ENCODE measurements at regions not wholly inside any gene's neighbourhood (a gene's known extent, or its start where the extent isn't known, plus 50 kb on each side); places are given as distances from the start of the nearest gene placed in this dataset.
A peak's percentile ranks its signal among the peaks of the same experiment; 100 is the strongest.
"Not testable (repeated sequence)": the region's sequence is repeated elsewhere in the genome, so short reads cannot be mapped to it uniquely, and the experiment has no call there.

DNA sequence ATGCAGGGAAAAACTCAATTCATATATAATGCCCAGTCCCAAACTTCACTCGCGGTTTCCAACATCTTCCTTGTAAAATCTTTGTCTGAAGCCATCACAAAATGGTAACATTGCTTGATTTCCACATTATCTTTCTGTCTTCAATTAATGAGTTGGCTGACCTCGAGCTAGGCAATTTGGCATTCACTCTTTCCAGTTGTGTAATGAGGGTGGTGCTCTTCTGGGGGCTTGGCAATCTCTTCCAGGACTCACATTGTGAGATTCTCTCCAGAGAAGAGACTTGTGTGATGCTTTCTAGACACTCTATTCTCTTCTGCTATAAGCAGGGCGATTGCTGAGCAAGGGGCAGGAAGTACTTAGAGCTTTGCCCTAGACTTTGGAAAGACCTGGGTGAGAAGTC, 179.5 kb downstream of the JCAD start:
- no peak for ATAC-seq

DNA sequence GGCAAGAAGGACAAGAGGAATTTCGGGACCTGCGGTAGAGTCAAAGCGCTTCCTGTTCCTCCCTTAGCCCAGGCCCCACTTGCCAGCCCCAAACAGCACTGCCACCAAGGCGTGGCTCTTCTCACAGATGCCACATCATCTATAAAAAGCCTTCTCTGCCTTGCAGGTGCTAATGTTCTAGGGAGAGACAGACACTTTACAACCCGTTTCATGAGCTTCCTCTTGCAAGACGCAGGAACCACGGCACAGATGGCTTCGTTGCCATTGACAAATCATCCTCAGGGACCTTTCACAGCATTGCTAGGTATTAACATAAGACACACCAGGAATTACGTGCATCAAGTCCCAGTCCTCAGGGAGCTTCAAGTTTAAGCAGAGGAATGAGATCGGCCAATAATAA, 180.9 kb downstream of the JCAD start:
- no peak for ATAC-seq

DNA sequence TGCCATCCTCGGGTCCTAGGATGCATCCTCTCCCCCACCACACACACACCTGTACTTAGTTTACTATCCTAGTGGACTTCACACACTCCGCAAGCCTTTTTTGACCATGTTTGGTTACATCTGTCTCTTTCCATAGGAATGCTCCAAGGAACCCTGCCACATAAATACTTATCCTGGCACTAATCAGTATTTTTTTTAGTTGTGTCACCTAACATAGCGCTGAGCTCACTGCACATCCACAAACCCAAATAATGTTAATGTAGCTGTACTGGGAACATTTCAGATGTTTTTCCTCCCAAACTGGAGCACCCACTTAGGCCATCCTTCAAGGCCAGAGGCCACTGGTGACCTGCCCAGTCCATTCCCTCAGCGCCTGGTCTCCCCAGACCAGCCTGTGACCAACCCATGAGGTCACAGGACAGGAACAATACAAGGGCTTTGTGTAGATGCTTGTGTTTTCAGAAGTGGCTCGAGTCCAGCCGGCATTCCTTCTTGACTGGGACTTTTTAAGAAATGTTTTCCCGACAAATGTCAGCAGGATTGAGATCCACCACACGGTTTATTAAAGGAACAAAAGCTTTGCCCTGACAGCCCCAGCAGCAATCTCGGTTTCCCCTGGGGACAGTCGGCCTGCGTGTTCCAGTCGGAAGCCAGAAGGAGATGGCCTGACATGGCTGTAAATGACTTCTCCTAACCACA, 181.4 kb downstream of the JCAD start:
- no peak for ATAC-seq

DNA sequence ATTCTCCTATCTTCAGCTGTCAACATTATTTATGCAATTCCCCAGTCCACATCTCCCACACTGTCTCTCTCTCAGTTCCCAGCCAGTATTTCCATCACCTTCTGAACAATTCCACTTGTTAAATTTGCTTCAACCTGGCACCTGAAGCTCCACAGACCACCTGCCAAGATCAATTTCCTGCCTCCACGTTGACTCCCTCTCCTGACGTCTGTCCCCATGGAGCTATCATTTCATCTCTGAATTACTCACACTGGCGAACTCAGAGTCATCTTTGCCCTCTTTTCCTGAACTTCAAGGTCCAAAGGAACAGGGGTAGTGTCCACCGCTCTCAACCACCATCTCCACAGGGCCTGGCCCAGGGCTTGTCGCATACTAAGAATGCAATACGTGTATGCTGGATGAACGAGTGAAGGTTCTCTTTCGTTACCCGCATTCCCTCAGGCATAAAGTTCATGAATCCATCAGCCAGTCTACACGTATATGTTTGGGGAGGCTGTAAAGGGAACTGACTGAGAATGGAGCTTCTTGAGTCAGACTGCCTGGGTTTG, 183.3 kb downstream of the JCAD start:
- no peak for ATAC-seq

DNA sequence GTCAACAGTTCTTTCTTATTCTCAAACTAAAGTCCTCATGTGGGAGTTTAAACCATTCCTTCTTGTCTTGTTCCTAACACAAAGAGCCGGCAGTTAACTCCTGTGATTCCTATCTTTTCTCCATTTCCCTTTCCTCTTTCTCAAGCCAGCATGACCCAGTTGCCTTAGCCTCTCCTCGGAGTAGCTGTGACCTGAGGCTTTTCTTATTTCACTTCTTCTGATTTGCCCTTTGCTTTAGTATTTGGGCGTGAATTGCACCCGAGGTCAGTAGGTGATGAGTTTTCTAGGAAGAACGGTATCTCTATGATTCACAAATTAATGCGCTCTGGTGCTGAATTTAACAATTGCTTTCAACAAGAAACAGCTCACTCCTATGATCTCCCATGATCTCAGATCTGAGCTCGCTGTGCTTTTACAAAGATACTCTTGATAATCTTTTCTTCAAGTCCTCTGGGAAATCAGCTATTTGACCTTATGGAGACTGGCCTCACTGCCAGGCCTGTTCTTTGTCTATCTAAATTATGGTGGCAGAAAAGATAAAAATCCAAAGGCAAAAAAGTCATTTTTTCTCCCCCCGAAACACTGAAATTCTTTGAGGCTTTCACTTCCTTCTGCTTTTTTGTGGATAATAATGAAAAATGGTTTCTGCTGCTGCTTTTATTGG, 184.6 kb downstream of the JCAD start:
- ATAC-seq: no peak

DNA sequence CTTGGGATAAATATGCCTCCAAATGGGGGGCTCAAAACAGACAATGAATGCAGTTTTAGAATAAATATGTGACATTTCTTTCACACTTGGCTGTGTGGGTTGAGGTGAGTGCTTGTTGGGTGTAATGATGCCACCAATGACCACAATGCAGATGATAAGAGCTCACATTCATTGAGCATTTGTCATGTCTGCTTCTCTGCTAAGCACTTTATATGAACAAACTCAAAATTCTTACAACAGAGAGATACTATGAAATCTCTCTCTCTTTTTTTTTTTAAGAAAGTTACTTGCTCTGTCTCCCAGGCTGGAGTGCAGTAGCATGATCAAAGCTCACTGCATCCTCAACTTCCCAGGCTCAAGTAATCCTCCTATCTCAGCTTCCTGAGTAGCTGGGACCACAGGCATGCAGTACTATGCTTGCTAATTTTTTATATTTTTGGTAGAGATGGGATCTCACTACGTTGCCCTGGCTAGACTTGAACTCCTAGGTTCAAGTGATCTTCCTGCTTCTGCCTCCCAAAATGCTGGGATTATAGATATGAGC, 185.4 kb downstream of the JCAD start:
- no peak for ATAC-seq

DNA sequence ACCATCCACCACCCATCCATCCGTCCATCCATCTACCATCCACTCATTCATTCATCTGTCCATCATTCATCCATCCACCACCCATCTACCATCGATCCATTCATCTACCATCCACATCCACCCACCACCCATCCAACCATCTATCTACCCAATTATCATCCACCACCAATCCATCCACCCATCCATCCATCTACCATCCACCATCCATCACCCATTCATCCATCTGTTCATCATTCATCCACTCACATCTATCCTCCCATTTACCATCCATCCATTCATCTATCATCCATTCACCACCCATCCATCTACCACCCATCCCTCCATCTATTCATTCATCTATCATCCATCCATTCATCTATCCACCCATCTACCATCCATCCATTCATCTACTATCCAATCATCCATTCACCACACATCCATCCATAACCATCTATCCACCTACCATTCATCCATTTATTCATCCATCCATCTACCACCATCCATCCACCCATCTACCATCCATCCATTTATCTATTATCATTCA, 188.8 kb downstream of the JCAD start:
- no peak for ATAC-seq

DNA sequence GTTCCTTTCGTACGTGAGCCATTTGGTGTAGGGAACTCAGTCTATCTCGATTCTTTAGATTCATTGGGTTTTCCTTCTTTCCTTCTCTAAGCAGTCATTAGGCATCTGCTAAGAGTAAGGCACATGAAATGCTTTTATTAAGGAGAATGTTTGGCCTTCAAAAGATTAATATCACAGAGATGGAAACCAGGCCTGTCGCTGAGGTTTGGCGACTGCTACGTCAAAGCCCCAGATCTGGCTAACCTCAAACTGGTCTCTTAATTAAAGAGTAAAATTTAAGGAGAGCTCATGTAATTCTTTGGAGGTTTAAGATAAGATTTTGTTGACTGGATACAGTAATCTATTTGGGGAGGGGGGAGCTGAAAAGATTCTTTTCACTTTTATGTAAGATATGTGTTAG, 189.8 kb downstream of the JCAD start:
- ATAC-seq: no peak

DNA sequence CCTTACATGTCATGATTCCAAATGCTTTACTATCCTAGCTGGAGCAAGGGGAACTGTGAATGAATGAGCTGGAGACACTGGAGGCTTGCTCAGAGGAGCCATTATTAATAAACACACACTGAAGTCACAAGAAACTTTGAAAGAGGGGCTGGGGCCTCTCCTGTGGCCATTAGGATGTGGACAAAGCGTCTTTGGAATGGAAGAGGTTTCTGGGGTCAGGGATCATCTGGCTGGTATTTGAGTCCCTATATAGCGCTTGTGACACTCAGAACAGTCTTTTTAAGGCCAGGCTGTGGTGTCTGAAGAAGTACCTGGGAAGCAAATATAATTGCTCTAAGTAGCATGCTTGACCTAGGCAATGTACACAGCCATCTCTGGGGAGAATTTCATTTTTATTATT, 193.0 kb downstream of the JCAD start:
- no peak for ATAC-seq

DNA sequence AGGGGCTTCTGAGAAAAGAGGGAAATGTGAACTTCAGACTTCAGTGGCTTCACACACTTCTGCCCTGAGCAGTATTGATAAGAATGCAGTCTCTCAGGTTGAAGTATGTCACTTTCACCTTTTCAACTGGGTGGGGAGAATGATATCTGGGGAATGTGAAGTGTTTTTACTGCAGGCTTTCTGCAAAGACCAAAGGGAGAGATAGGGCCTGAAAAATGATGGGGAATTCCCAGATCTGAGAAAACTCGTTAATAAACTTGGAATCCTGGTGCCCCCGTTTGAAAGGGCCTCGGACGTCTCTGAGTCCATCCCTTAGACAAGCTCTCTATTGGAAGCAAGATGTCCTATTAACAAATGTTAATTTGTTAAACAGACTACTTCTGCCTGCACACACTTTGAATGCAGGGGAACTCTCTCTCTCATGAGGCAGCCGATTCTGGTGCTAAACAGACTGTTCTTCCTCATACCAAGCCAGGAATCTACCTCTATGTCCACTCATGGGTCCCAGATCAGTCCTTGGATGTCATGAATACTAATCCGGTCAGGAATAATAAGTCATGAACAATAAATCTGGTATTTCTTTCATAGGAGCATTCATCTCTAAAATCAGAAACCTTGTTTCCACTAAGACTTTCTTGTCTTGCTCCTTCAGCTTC, 193.6 kb downstream of the JCAD start:
- no peak for ATAC-seq

DNA sequence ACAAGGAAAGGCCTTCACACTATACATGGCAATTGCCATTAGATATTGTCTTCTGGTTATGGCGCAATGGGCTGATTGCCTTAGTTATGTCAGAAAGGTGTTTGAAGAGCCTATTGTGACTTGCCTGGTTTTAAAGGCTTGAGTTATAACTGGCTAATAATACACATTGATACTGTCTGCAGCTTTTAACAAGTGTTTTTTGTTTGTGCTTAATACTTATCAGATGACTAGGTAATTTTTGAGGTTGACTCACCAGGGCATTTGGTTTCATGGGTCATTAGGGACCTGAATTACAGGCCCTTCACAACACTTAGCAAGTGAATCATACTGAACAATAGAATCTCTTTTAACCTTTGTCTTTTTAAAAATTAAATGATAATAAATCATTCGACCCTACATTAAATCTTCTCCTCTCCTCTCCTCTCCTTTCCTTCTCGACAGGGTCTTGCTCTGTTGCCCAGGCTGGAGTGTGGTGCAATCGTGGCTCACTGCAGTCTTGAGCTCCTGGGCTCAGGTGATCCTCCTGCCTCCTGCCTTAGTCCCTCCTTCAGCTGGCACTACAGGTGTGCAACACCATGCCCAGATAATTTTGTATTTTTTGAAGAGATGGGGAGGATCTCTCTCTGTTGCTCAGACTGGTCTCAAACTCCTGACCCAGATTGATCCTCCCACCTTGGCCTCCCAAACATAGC, 196.3 kb downstream of the JCAD start:
- peak; percentile 91 for ATAC-seq

DNA sequence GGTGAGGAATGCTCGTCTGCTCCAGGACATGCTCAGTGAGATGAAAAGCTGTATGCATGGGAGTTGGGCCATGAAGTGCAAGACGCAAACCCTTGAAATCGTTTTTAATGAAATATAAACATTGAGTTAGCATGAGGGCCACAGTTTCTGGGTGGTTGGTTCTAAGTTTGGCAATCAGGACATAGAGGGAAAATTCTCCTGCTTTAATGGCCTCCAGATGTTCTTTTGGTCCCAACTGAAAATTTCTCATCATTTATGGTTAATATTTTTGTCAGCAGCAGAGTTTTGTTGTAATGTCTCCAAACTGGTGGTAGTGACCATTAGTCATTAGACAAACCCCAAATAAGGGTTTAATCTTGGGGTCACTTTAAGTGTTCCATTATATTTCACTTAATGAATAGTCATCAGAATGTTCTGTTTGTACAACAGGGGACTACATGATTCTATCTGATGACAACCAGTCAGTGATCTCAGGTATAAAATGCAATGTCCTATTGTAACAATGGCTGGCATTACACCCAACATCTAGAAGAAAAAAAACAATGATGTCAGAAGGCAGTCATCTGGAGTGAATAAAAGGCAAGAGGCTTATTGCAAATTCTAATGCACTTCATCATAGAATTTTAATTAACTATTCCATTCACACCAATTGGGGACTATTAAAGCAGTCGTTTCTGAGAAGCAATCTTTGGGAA, 197.4 kb downstream of the JCAD start:
- ATAC-seq: peak; percentile 44

DNA sequence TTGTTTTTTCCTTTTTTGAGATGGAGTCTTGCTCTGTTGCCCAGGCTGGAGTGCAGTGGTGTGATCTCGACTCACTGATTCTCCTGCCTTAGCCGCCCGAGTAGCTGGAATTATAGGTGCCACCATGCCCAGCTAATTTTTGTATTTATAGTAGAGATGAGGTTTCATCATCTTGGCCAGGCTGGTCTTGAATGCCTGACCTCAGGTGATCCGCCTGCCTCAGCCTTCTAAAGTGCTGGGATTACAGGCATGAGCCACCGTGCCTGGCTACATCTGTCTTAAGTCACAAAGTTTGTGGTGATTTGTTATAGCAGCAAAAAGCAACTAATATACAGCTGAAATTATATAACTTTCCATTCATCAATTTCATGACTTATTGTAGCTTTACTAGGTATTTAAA, 198.2 kb downstream of the JCAD start:
- ATAC-seq: not testable (repeated sequence)

DNA sequence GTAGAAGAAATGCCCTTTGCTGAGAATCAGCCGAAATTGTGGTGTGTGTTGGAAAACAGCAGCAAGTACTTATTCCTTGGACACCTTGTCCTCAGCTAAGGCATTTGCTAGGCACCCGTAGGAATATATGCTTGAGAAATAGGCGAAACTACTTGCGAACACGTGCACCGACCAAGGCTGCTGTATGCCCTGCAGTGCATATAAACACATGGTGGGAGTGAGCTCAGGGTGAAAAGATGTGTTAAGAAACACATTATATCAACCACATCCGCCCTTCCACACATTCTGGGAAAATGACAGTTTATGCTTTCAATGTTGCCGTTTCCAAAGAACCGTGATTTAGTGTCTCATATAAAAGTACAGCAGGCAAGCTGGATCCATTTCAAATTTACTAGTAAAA, 199.2 kb downstream of the JCAD start:
- no peak for ATAC-seq

DNA sequence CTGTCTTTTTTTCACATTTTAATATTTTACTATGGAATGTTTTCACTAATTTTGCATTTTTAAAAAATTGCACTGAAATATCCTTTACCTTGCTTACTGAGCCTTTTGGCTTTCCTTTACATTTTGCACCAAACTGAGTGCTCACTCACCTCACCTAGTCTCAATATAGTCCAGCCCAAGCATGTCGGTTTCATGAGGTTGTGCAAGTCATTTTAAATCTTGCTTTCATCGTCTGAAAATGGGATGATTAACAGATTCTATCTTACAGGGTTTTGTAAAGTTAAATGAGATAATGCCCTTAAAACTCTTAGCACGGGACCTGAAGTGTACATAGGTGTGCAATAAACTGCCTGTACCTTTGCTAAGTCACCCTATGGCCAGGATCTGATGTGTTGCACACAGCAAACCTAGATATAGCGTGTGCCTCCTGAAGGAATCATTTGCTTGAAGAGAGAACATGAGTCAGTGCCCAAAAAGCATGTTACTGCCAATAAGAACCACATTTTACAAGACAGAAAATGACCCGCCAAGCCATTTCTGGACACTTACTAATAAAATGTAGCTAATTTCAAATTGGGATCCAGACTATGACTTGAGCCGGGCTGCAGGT, 199.8 kb downstream of the JCAD start:
- no peak for ATAC-seq

DNA sequence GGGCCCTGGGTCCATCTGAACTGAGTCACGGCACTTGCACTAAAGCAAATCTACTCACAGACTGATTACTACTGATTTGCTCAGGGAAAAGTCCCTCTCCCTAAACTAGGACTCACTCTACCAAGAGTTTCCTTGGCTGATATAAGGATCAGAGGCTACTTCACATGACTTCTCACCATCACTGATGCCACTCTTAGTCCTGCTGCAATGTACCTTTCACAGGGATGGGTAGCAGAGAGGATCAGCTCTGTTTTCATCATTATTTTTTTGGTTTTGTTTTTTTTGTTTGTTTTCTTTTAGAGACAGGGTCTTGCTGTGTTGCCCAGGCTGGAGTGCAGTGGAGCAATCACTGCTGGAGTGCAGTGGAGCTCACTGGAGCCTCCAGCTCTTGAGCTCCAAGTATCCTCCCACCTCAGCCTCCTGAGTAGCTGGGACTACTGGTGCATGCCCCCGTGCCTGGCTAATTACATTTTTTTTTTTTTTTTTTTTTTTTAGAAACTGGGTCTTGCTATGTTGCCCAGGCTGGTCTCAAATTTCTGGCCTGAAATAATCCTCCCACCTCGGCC, 200.6 kb downstream of the JCAD start:
- ATAC-seq: no peak

DNA sequence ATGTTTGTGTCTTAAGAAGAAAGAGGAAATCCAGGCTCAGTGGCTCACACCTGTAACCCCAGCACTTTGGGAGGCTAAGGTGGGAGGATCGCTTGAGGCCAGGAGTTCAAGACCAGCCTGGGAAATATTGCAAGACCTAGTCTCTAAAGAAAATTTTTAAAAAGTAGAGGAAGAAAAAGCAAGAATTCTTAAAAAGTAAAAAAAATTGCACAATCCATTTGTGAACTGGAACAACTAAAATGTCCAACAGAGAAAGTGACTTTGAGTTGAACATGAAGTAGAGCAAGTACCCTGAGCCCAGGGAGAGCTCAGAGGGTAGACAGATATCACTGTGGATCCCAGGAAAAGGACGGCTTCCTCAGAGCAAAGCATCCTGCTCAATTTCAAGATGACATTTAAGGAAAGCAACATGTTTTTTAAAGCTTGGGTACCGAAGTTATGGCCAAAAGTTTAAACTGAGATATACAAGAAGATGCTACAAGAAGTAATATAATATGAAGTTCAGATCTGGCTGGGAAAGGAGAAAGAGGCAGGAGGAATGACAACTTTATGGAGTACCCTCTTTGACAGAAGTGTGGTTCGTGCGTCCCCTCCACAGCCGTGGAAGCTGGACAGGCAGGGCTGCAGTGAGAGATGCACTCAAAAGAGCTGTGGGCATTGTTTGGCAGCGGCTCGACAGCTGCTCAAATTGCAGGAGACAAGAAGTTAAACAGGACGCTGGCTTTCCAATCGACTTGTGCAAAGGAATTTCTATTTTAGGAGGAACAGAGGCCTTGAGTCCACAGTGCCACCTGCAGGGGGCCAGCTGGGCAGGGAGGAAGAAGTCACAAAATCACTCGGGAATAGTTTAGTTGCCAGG, 201.3 kb downstream of the JCAD start:
- no peak for ATAC-seq

DNA sequence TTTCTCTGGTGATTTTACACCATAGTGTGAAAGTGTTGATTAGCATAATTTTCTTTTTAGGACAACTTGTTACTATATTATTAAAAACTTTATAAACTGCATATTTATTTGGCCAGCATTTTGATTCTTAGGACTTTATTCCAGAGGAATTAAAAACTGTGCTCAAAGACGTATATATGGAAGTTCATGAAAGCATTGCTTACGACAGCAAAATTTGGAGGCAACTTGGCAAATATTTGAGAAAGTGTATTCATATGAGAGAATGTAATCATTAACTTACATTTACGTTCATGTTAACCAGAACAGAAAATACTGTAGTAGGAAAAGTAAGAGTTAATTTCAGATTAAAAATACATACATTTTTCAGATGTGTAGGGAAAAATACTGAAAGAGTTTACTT, 203.1 kb downstream of the JCAD start:
- ATAC-seq: no peak

DNA sequence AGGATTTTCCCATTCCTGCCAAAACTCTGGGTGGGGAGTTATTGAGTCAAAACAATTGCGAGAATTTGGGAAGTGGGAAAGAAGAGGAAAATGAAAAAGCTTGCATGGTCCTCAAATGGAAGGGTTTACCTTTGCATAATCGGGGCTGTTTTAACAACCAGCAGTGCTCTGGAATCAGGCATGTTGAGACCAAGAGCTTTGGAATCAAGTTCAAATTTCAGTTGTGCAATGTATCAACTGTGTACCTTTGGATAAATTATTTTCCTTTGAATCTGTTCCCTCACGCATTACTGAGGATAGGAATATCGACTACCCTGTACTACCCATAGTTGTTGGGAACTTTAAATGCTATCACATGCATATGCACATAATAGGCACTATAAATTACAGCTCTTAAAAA, 205.5 kb downstream of the JCAD start:
- peak; percentile 54 for ATAC-seq

DNA sequence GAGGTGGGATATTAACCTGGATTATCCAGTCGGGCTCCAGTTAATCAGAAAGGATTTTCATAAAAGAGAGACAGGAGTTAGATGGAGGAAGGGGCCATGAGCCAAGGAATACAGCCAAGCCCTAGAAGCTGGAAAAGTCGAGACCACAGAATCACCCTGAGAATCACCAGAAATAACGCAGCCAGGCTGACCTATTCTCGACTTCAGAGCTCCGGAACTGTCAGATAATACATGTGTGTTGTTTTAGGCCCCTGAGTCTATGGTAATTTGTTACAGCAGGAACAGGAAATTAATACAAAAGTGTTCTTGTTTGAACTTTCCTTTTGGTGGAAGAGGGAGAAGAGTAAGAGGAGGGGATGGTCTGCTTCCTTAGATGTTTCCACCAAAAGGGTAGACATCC, 208.1 kb downstream of the JCAD start:
- ATAC-seq: no peak

Data from esophagus mucosa (tissue), 1 donor.